ENCODE measurements at regions not wholly inside any gene's neighbourhood (a gene's known extent, or its start where the extent isn't known, plus 50 kb on each side); places are given as distances from the start of the nearest gene placed in this dataset.

DNA sequence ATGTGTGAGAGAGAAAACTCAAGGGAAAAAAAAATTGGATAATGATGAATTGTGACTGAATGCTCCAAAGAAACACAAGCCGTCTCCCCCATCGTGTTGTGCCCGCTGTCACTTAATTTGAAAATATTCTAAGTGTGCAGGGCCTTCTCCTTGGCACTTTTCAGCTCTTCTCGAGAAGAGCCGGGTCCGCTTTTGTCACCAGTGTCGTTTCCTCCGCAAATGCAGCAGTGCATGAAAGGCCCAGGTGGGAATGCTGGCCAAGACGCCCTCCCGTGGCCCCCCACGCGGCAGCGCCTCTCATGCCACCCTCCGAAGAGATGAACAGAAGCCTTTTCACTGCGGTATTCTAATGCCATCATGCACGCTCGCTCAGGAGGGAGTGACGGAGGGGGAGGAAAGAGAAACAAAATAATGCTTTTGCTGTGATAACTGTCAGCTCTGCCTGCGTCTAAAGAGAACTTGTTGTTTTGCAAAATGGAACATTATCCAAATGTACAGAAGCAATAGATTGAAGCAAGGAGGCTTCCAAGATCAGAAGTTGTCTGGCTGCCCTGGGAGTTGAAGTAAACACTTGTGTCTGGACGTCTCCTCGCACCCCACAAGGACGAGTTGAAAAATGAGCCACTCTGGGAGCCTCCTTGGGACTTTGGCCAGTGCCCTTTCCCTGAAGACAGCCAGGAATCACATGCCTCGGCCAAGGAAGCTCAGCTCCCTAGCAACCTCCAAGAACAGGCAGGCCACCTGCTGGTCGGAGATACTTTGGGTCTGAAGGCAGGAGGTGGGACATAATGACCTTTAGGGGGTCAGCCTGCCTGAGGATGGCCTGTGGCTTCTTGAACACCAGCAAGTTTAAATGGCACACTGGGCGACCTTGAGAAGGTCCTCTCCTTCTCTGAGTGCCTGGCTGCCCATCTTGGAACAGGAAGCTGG, 166.1 kb upstream of the ZC3H12A start:
- H3K27me3 ChIP-seq, result peaks cover 0 to 36% (median 0%) of the 10 kb centered on the region in 3 donors
- DNase-seq, result no peak
- WGBS, 2 donors, result 71 to 73% methylated on average over 25 of the region's 25 CpGs
- H3K36me3 ChIP-seq, result no peaks in the 10 kb centered on the region
- no peak overlapping the region for H3K4me3 ChIP-seq
- H3K9me3 ChIP-seq, result no peaks in the 10 kb centered on the region
- intact Hi-C loops (cut with DNase I), result no loop called here
- no peak overlapping the region for H3K27ac ChIP-seq
- no peak for TF ChIP-seq EP300 (IDR thresholded peaks at IDR 0.05)
- TF ChIP-seq POLR2A (IDR thresholded peaks at IDR 0.05), result no peak
- TF ChIP-seq POLR2AphosphoS5 (IDR thresholded peaks at IDR 0.05), result no peak
- TF ChIP-seq, protein P1, sequence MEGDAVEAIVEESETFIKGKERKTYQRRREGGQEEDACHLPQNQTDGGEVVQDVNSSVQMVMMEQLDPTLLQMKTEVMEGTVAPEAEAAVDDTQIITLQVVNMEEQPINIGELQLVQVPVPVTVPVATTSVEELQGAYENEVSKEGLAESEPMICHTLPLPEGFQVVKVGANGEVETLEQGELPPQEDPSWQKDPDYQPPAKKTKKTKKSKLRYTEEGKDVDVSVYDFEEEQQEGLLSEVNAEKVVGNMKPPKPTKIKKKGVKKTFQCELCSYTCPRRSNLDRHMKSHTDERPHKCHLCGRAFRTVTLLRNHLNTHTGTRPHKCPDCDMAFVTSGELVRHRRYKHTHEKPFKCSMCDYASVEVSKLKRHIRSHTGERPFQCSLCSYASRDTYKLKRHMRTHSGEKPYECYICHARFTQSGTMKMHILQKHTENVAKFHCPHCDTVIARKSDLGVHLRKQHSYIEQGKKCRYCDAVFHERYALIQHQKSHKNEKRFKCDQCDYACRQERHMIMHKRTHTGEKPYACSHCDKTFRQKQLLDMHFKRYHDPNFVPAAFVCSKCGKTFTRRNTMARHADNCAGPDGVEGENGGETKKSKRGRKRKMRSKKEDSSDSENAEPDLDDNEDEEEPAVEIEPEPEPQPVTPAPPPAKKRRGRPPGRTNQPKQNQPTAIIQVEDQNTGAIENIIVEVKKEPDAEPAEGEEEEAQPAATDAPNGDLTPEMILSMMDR (IDR thresholded peaks at IDR 0.05), result no peak
- H3K4me1 ChIP-seq, result no peaks in the 10 kb centered on the region

DNA sequence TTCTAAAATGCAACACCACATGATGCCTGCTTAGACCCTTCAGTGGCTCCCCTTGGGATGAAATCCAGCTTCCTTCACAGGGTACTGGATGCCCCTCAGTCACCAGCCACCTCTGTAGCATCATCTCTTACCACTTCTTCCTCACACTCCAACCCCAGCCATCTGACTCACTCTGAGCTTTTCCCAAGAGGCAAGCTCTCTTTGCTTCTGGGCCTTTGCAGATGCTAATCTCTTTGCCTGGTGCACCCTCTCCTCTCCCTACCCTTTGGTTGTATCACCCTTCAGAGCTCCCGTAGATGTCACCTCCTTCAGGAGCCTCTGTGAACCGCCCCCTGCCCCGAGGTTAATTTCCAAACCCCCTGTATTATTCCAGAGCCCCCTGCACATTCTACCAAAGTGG, 164.8 kb upstream of the ZC3H12A start:
- intact Hi-C loops (cut with DNase I), result no loop called here
- Histone ChIP-seq H3K4me3 (no peak overlapping the region), H3K36me3 (no peaks in the 10 kb centered on the region), H3K27me3 (peaks cover 0 to 49% (median 0%) of the 10 kb centered on the region in 3 donors), H3K9me3 (no peaks in the 10 kb centered on the region), H3K4me1 (no peaks in the 10 kb centered on the region), H3K27ac (no peak overlapping the region)
- no peak for DNase-seq
- 76 to 78% methylated on average over 3 of the region's 3 CpGs for WGBS, 2 donors
- TF ChIP-seq POLR2A (IDR thresholded peaks at IDR 0.05) (no peak), EP300 (IDR thresholded peaks at IDR 0.05) (no peak), POLR2AphosphoS5 (IDR thresholded peaks at IDR 0.05) (no peak)
- TF ChIP-seq, protein P1 (IDR thresholded peaks at IDR 0.05), result no peak

DNA sequence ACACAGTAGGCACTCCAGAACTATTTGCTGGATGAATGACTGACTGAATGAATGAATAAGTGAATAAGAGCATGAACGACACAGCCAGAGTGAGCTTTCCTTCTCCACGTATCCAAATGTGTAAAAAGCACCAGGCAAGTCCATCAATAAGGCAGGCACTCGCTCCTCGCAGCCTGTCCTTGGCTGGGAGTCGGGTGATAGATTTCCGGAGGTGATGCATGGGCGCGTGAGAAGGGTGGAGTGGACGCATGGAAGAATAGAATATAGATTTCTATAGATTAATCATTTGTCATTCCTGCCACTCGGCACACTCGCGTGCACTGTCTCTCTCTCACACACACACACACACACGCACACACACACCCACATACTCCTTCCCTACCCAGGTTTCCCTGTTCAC, 164.3 kb upstream of the ZC3H12A start:
- H3K27me3 ChIP-seq, result peaks cover 0 to 53% (median 2%) of the 10 kb centered on the region in 3 donors
- no peak for TF ChIP-seq EP300 (IDR thresholded peaks at IDR 0.05)
- TF ChIP-seq, protein P1 (IDR thresholded peaks at IDR 0.05), result no peak
- no peak for TF ChIP-seq POLR2AphosphoS5 (IDR thresholded peaks at IDR 0.05)
- no peak for TF ChIP-seq POLR2A (IDR thresholded peaks at IDR 0.05)
- intact Hi-C loops (cut with DNase I), result no loop called here
- WGBS, 2 donors, result 79 to 89% methylated on average over 13 of the region's 13 CpGs
- no peaks in the 10 kb centered on the region for H3K36me3 ChIP-seq
- H3K4me1 ChIP-seq, result no peaks in the 10 kb centered on the region
- DNase-seq, result no peak
- H3K27ac ChIP-seq, result no peak overlapping the region
- H3K9me3 ChIP-seq, result no peaks in the 10 kb centered on the region
- no peak overlapping the region for H3K4me3 ChIP-seq

DNA sequence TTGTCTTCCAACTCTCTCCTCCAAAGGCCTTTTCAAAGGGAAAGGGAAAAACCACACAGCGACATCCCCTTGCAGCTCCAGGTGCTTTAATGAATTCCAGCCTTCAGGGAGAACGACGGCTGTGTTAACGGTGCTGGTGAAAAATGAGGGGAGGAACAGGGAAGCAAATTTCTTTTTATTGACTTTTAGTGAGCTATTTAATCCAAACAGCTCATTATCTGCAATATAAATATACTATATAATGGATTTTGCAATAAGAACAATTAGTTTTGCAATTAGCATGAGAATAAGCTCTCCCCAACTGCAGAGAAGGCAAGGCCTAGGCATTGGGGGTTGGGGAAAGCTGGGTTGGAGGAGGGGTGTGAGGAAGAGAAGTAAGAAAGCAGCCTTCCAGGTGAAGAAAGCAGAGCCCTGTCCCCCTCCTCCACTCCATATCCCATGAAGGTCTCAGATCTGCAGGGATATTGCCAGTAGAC, 159.0 kb upstream of the ZC3H12A start:
- intact Hi-C loops (cut with DNase I), result no loop called here
- DNase-seq, result no peak
- TF ChIP-seq, protein P1 (IDR thresholded peaks at IDR 0.05), result no peak
- TF ChIP-seq POLR2AphosphoS5 (IDR thresholded peaks at IDR 0.05), result no peak
- no peak for TF ChIP-seq POLR2A (IDR thresholded peaks at IDR 0.05)
- TF ChIP-seq EP300 (IDR thresholded peaks at IDR 0.05), result no peak
- H3K27ac ChIP-seq, result no peak overlapping the region
- H3K4me3 ChIP-seq, result no peak overlapping the region
- H3K36me3 ChIP-seq, result no peaks in the 10 kb centered on the region
- peaks cover 0 to 12% (median 4%) of the 10 kb centered on the region in 4 donors for H3K4me1 ChIP-seq
- H3K27me3 ChIP-seq, result peaks cover 18 to 96% (median 31%) of the 10 kb centered on the region in 3 donors
- H3K9me3 ChIP-seq, result no peaks in the 10 kb centered on the region
- 17 to 18% methylated on average over 4 of the region's 4 CpGs for WGBS, 2 donors

All from sigmoid colon (tissue), 6 donors.